ENCODE measurements at regions not wholly inside any gene's neighbourhood (a gene's known extent, or its start where the extent isn't known, plus 50 kb on each side); places are given as distances from the start of the nearest gene placed in this dataset.

- TF ChIP-seq CTCF (IDR thresholded peaks at IDR 0.05) = no peak
- TF ChIP-seq POLR2AphosphoS5 (IDR thresholded peaks at IDR 0.05) = no peak
Observed at GRCh38 chr3:5709714-5710113, 522.2 kb downstream of the EDEM1 start.
